Suprapubic skin (tissue), 3 donors: ENCODE measurements at regions not wholly inside any gene's neighbourhood (a gene's known extent, or its start where the extent isn't known, plus 50 kb on each side); places are given as distances from the start of the nearest gene placed in this dataset.

Source experiments
- POLR2AphosphoS5 ChIP-seq, 3 donors: sonication (generic); formaldehyde crosslinking; IDR thresholded peaks; one replicate each; pipeline ENCODE4 v1.6.1; 2017; ENCODE audit warnings: antibody characterized with exemption in 3 of 3
- TF ChIP-seq, protein P1 (sequence below), 2 donors: fragments of 200-600 bp in 1 of 2; fragments of 450-650 bp in 1 of 2; sonication (generic) in 1 of 2; IDR thresholded peaks; one replicate each; pipeline ENCODE4 v1.5.1; 2016 to 2019; ENCODE audit warnings: antibody characterized with exemption in 2 of 2, mild to moderate bottlenecking in 1 of 2, moderate library complexity in 1 of 2

GRCh38 chr22:33149611-33150010 is 91.4 kb upstream of the SYN3 start:
- no peak for TF ChIP-seq POLR2AphosphoS5 (IDR thresholded peaks at IDR 0.05)
- TF ChIP-seq, protein P1, sequence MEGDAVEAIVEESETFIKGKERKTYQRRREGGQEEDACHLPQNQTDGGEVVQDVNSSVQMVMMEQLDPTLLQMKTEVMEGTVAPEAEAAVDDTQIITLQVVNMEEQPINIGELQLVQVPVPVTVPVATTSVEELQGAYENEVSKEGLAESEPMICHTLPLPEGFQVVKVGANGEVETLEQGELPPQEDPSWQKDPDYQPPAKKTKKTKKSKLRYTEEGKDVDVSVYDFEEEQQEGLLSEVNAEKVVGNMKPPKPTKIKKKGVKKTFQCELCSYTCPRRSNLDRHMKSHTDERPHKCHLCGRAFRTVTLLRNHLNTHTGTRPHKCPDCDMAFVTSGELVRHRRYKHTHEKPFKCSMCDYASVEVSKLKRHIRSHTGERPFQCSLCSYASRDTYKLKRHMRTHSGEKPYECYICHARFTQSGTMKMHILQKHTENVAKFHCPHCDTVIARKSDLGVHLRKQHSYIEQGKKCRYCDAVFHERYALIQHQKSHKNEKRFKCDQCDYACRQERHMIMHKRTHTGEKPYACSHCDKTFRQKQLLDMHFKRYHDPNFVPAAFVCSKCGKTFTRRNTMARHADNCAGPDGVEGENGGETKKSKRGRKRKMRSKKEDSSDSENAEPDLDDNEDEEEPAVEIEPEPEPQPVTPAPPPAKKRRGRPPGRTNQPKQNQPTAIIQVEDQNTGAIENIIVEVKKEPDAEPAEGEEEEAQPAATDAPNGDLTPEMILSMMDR (IDR thresholded peaks at IDR 0.05) = no peak
